Colonic mucosa (tissue), 4 donors: ENCODE measurements at regions not wholly inside any gene's neighbourhood (a gene's known extent, or its start where the extent isn't known, plus 50 kb on each side); places are given as distances from the start of the nearest gene placed in this dataset. TPM values are rescaled to one million over a fixed set of nuclear protein-coding genes. Genes with fewer than 3 reads are reported as not detected.

Source experiments
- DNase-seq: peaks from one replicate; pipeline ENCODE4 v3.0.0-alpha.2; 2020
- H3K27ac ChIP-seq: fragments of 200-600 bp; one replicate; pipeline ENCODE4 v1.8.0; 2021
- H3K27me3 ChIP-seq: fragments of 200-600 bp; one replicate; pipeline ENCODE4 v1.8.0; 2021
- H3K36me3 ChIP-seq: fragments of 200-600 bp; one replicate; pipeline ENCODE4 v1.8.0; 2021
- H3K4me1 ChIP-seq: fragments of 200-600 bp; one replicate; pipeline ENCODE4 v1.8.0; 2021; ENCODE audit warnings: mild to moderate bottlenecking
- H3K4me3 ChIP-seq: fragments of 200-600 bp; one replicate; pipeline ENCODE4 v1.8.0; 2021
- H3K9ac ChIP-seq, 2 donors: one replicate each; pipeline ENCODE4 v1.7.0; 2013; ENCODE audit warnings: control low read depth in 2 of 2, low read depth in 2 of 2, low read length in 2 of 2
- H3K9me3 ChIP-seq: fragments of 200-600 bp; one replicate; pipeline ENCODE4 v1.8.0; 2021
- CTCF ChIP-seq: fragments of 200-600 bp; IDR thresholded peaks from one replicate; pipeline ENCODE4 v1.8.0; 2022; ENCODE audit warnings: antibody characterized with exemption, mild to moderate bottlenecking
- intact Hi-C: fragments of 100-400 bp; cut with DNase I; formaldehyde crosslinking; loops from one replicate; pipeline ENCODE4 v1.14.1; 2022
- microRNA-seq: library from miRNA; unstranded; fragments of <30 nt; microRNA quantifications from one replicate; pipeline ENCODE4, GENCODE V29; 2019
- donor health status: healthy.
- donor health status: DM: no; HTN: no; CAD: no.
- donor health status: DM: no; HTN: no; CAD: no.

DNA sequence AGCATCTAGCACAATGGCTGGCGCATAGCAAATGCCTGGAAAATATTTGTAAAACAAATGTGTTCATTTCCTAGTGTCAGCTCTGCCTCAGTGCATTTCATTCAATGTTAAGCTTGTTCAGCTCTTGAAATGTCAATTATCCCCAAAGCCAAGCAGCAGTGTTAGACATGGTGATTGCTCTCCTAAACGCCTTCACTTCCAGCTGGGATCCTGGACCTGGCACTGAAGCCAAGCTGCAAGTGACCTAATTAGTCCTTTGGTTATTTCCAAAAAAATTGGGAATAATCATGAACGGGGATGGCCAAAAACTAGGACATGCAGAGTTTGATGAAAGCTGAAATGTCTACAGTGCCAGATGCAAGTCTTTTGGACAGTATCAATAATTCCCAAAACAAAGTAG lies 54.9 kb upstream of the MDGA2 start:
- Histone ChIP-seq H3K4me3 (no peak overlapping the region), H3K9ac (no peak overlapping the region), H3K36me3 (no peaks in the 10 kb centered on the region), H3K27me3 (no peaks in the 10 kb centered on the region), H3K27ac (no peak overlapping the region), H3K4me1 (no peaks in the 10 kb centered on the region), H3K9me3 (no peaks in the 10 kb centered on the region)
- no peak for DNase-seq
- no peak for TF ChIP-seq CTCF
- intact Hi-C loops: no loop called here

Small RNAs in the stretch of these regions (microRNA-seq; reads per million reads assigned to microRNA genes)
- not detected for gene MIR548Y
